HG03342 (cell line): ENCODE measurements at regions not wholly inside any gene's neighbourhood (a gene's known extent, or its start where the extent isn't known, plus 50 kb on each side); places are given as distances from the start of the nearest gene placed in this dataset.
"Not testable (repeated sequence)": the region's sequence is repeated elsewhere in the genome, so short reads cannot be mapped to it uniquely, and the experiment has no call there.

Experiments
- ATAC-seq: cut with Tn5 transposase; IDR thresholded peaks from one replicate; pipeline ENCODE4 v1.9.1; 2021; ENCODE audit warnings: mild to moderate bottlenecking, moderate library complexity; ENCODE audit not compliant: unreplicated experiment

DNA sequence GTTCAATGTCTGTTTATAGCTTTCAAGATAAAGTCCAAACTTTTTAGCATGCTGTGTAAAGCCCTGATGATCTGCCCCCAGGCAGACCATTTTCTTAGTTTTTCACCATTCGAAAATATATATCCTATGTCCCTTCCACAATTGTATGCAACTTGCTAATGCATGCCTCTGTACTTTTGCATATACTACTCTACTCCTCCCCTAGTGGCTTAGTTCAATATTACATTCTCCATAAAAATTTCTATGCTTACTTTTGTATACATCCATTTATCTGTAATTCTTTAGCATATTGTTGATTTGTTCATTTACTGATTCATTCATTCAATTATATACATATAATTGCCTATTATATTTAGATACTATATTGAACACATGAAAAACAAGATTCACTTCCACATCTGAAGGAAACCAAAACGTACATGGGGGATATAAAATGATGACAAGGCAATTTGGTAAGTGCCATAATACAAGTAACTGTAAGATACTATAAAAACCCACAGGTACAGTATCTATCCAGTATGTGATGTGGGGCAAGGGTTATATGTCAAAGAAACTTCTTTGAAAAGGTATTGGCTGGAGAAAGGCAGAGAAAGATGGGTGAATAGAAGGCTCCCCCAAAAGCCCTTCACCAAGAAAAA lies 902.5 kb downstream of the FAM133A start:
- ATAC-seq: peak; percentile 46

DNA sequence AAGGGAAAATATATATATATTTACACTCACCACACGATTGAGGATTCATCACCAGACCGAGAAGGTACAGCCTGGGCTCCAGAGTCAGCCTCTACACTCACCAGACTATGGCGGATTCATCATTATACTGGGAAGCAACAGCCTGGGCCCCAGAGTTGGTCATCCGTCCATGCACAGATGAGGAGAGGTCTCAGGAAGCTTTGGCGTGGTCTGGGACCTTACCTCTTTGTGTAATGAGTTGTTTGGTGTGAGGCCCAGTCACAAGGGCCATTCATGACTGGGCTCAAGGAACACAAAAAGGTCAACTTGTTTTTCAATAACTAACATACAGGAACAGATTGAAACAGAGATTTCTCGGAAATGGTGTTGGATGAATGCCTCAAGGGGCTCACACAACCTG lies 926.1 kb downstream of the FAM133A start:
- no peak for ATAC-seq

DNA sequence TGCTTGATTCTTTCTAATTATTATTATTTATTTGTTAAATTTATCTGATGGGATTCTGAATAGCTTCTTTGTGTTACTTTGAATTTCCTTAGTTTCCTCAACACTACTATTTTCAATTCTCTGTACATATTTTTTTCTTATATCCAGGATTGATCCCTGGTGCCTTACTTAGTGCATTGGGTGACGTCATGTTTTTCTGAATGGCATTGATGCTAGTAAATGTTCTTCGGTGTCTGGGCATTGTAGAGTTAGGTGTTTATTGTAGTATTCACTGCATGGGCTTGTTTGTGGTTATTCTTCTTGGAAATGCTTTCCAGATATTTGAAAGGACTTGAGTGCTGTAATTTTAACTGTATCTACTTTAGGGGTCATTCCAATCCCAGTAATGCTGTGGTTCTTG lies 938.1 kb downstream of the FAM133A start:
- no peak for ATAC-seq

DNA sequence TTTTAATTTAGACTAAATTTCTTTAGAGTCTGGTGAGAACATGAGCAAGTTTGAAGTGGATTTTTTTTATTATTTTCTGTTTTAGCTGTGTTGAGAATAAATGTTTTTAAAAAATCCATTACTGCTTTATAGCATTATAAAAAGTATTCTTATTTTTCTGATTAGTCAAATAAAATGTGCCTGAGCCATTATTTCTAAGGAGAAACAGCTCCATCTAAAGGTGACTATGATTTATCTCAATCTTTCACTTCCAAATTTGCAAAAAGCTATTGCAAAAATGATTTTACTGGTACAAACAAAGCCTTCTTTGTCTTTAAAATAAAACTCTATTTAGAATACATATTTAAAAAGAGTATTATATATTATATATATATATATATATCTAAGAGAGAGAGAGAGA lies 959.2 kb downstream of the FAM133A start:
- no peak for ATAC-seq

DNA sequence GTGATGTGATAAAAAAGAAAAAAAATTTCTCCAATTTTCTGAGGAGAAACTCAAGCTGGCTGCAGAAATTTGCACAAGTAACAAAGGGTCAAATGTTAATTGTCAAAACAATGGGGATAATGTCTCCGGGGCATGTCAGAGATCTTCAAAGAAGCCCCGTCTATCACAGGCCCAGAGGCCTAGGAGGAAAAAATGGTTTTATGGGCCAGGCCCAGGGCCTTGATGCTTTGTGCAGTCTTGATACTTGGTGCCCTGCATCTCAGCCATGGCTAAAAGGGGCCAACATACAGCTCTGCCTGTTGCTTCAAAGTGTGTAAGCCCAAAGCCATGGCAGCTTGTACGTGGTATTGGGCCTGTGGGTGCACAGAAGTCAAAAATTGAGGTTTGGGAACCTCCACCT lies 961.0 kb downstream of the FAM133A start:
- no peak for ATAC-seq

DNA sequence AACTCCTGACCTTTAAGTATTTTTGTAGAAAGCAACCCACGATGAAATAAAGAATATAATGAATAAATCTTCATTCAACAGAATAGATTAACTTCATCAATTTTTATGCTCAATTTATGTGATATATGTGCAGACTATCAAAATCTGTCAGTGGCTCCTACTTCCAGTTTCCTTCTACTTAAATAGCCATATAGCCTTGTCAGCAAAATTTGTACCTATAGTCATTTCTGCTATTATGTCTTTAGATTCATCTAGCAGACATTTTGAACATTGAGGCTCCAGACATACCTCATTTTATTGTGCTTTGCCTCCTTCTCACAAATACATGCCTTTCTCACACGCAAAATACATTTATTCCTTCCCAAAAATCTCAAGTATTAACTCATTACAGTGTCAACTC lies 971.7 kb downstream of the FAM133A start:
- ATAC-seq: no peak

DNA sequence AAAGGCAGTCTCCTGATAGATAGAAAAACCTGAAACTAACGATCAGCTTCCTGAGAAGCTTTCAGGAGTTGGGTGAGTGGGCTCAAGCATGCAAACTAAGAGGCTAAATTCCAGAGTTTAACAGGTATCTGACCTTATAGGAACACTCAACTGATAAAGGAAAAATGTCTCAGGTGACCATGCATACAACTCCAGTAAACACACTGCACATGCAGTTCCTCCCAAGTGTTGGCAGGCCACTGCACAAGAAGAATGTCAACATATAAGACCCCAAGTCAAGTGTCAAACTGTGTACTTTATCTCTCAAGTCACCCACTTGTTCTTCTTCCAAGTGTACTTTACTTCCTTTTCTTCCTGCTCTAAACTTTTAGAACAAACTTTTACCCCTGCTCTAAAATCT lies 981.2 kb downstream of the FAM133A start:
- ATAC-seq: no peak

DNA sequence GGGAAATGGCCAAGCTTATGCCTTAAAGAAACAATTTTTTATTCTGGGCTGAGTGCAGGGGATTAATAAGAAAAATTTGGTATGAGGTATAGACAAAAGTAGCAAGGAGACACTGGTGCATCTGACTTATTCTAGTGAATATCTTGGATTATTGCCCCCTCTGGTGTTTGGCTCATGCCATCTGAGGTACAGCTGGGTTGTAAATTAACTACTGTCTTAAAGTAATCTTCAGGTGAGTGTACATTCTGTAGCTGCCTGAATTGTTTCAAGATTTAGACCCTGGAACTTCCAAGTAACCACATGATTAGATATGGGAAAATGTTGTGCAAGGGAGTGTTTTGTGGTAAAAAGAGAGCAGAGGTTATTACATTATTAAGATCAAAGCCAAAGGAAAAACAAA lies 988.7 kb downstream of the FAM133A start:
- ATAC-seq: no peak

DNA sequence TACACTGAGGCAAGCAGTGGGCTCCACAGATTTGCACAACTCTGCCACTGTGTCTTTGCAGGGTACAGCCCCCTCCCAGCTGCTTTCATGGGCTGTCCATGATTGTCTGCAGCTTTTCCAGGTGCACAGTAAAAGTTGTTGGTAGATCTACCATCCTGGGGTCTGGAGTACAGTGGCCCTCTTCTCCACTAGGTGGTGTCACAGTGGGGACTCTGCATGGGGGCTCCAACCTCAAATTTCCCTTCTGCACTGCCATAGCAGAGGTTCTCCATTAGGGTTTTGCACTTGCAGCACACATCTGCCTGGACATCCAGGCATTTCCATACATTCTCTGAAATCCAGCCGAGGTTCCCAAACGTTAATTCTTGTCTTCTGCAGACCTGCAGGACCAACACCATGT lies 1002.3 kb downstream of the FAM133A start:
- ATAC-seq: no peak

DNA sequence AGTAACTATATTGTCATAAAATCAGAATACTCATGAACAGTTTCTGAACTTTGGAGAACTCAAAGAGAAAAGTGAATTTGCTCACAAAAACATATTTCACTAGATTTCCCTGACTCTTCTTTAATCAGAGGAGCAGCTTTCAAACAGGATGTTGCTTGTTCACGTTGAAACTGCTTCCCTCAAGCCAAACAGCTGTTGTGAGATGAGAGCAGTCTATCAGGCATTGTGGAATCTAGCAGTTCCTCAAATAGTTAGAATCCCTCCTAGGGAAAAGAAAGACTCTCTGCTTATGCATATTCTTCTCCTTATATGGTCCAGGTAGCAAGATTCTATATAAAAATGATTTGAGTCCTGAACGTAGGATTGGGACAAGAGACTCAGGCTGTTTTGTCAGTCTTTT lies 1012.1 kb downstream of the FAM133A start:
- ATAC-seq: no peak

DNA sequence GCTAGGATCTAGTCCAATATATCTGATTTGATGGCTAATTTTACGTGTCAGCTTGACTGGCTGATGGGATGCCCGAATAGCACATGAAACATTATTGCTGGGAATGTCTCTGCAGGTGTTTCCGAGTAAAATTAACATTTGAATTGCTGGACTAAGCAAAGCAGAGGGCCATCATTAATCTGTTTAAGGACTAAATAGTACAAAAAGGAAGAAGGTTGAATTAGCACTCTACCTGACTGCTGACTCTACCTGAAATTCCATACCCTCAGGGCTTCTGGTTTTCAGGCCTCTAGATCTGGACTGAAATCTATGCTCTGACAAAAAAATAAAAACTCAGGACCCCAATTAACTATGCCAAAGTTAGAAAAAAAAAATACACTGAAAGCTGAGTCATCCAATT lies 1021.9 kb downstream of the FAM133A start:
- no peak for ATAC-seq

DNA sequence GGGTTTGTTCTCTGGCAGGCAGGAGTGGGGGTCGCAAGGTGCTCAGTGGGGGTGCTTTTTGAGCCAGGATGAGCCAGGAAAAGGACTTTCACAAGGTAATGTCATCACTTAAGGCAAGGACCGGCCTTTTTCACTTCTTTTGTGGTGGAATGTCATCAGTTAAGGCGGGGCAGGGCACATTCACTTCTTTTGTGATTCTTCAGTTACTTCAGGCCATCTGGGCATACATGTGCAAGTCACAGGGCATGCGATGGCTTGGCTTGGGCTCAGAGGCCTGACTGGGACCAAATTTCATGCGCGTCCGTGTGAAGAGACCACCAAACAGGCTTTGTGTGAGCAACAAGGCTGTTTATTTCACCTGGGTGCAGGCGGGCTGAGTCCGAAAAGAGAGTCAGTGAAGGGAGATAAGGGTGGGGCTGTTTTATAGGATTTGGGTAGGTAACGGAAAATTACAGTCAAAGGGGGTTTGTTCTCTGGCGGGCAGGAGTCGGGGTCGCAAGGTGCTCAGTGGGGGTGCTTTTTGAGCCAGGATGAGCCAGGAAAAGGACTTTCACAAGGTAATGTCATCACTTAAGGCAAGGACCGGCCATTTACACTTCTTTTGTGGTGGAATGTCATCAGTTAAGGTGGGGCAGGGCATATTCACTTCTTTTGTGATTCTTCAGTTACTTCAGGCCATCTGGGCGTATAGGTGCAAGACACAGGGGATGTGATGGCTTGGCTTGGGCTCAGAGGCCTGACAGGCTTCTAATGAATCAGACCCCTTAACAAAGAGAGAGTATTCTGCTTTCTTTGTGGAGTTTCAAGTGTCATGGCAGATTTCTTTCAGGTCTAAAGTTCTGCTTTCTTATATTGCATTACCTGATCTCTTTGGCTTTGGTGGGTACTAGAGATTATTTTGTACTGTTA lies 1030.6 kb downstream of the FAM133A start:
- not testable (repeated sequence) for ATAC-seq

DNA sequence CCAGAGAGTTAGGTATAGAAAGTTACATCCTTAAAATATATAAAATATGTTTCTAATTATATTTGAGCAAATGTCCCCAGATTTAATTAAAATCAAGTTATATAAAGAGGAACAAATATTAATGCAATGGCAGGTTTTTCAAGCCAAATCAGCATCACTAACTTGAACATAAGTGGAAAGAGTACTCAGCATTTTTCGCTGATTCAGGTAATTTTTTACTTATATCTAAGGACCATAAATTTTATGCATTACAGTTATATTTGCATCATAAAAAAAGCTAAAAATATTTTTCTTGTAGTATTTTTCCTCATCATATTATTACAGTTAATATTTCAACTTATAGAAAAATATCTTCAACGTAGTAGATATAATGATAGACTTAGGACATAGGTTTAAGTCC lies 1047.4 kb downstream of the FAM133A start:
- ATAC-seq: no peak

DNA sequence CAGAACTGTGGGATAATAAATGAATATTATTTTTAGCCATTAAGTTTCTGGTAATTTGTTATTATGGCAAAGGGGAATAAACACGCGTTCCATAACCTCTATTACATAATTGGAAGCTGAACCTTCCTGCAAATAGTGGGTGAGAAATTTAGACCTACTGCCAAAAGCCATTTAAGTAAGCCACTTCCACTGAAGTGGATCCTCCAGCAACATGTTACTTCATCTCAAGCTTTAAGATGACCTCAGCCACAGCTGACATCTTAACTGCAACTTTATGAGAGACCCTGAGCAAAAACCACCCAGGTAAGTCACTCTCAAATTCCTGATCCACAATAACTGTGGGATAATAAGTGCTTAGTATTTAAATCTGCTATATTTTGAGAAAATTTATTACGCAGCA lies 1048.6 kb downstream of the FAM133A start:
- ATAC-seq: no peak

DNA sequence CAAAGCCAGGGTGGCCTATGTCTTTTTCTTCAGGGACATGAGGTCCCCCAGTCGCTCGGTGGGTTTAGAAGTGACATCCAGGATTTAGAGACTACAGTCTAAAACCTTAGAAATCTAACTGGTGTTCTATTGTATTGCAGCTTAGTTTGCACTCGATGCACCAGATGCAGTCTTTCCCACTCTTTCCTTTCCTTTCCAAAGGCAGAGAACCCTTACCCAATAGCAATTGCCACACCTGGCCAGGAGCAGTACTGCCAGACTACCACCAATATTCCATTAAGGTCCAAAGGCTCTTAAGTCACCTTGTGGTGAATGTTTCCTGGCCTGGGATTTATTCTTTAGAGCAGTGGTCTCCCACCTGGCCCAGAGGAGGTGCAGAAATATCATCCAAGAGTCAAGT lies 1068.8 kb downstream of the FAM133A start:
- ATAC-seq: no peak

DNA sequence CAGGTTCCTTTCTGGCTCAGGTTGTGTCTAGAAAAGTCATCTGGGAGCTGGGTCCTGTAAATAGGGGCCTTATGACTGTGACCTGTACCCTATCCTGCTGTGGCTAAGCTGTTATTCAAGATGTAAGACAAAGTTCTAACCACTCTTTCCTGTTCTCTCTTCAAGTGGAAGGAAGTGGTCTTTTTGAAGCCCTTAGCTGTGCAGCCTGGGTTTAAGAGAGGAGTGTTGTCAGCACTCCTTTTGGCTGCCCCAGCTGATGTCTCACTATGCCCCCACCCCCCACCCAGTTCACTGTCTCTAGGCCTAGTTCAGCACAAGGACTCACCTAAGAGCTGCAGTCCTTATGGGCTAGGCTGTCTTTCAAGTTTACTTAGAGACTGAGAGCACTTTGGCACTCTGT lies 1069.5 kb downstream of the FAM133A start:
- no peak for ATAC-seq

DNA sequence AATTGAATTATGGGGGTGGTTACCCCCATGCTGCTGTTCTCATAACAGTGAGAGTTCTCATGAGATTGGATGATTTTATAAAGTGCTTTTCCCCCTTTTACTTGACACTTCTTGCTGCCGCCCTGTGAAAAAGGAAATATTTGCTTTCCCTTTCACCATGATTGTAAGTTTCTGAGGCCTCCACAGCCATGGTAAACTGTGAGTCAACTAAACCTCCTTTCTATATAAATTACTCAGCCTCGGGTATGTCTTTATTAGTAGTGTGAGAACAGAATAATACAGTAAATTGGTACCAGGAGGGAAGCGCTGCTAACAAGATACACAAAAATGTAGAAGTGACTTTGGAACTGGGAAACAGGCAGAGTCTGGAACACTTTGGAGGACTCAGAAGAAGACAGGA lies 1070.8 kb downstream of the FAM133A start:
- no peak for ATAC-seq

DNA sequence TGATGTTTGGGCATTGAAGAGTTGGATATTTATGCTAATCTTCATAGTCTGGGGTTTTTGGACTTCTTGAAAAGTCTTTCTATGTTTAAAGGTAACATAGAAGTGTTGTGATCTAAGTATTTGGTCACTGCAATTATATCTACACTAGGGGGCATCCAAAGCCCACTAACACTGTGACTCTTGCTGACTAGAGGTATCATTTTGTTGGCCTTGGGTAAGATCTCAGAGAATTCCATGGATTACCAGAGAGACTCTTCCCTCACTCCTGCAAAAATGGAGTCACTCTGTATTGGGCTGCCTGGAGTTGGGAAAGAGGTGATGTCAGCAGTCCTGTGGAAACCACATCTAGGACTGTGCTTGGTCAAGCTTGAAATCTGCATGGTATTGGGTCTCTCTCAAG lies 1077.6 kb downstream of the FAM133A start:
- ATAC-seq: no peak

DNA sequence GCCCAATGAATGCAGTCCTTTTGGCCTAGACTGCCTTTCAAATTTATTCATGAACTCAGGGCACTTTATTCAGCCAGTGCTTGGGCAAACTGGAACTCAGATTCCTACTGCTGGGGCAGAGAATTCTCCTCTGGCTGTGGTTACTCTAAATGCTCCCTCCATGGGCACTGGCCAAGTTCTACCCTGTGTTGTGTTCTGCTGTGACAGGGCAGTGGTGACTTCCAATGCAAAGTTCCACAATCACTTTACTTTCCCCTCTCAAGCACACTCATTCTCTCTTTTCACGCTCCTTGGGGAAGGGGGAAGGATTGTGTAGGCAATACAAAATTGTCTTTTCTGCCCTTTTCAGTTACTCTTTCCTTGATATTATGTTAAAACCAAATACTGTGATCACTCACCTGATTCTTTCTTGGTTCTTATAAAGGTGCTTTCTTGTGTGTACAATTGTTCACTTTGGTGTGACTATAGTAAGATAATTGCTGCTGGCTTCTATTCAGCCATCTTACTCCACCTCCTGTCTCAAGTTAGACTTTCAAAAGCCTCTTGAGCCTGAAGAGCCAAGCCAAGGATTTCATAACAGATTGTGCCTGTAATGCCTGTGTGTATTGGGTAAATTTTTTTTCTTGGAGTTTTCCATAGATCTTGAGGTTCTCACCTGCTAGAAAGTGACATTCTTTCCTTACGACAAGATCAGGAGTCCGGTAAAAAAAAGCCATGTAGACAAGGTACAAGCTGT lies 1078.6 kb downstream of the FAM133A start:
- no peak for ATAC-seq

DNA sequence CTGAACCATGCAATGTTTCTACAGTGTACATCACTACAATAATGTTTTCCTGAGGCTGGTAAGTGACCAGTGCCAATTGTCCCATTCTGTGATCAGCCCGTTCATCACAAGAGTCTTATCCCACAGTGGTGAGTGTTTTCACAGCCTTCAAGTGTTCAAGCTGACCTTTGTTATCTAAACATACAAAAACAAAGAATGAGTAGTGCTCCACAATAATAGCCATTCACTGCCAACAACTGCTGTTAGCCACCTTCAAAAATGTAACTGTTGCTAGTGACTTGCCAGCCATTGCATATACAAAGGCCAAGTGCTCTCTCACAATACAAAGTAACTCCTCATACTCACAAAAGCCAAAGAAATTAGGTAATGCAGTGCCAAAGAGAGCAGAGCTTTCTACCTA lies 1084.1 kb downstream of the FAM133A start:
- ATAC-seq: no peak

DNA sequence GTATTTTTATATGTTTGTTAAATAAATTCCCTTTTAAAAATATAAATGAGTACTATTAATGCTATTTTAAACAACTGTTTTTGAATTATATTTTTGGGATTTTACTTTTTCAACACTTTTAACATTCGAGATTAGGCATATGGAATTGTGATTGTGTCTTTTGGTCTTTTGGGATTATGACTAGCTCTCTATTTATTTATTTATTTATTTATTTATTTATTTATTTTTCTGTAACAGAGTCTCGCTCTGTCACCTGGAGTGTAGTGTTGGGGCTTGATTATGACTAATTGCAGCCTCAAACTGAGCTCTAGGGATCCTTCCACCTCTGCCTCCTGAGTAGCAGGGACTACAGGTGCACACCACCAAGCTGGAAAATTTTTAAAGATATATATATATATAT lies 1101.6 kb downstream of the FAM133A start:
- ATAC-seq: no peak

DNA sequence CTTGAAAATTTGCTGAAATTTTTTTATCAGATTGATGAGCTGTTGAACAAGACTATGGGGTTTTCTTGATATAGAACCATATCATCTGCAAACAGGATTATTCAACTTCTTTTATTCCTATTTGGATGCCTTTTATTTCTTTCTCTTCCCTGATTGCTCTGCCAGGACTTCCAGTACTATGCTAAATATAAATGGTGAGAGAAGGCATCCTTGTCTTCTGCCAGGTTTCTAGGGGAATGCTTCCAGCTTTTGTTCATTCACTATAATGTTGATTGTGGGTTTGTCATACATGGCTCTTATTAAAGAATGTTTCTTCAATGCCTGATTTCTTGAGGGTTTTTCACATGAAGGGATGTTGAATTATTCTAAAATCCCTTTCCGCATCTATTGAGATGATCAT lies 1139.5 kb downstream of the FAM133A start:
- ATAC-seq: no peak
